Stimulated activated CD8-positive, alpha-beta memory T cell treated with anti-CD3 and anti-CD28 coated beads, Interleukin-12 subunit alpha, Interleukin-12 subunit beta, amount 100 ng/mL, for 24 hours (primary cell): ENCODE measurements at regions not wholly inside any gene's neighbourhood (a gene's known extent, or its start where the extent isn't known, plus 50 kb on each side); places are given as distances from the start of the nearest gene placed in this dataset.
"Not testable (repeated sequence)": the region's sequence is repeated elsewhere in the genome, so short reads cannot be mapped to it uniquely, and the experiment has no call there.

Experiments used
- DNase-seq: peaks from one replicate; pipeline ENCODE4 v3.0.0-alpha.2; 2020; ENCODE audit errors: extremely low read depth

DNA sequence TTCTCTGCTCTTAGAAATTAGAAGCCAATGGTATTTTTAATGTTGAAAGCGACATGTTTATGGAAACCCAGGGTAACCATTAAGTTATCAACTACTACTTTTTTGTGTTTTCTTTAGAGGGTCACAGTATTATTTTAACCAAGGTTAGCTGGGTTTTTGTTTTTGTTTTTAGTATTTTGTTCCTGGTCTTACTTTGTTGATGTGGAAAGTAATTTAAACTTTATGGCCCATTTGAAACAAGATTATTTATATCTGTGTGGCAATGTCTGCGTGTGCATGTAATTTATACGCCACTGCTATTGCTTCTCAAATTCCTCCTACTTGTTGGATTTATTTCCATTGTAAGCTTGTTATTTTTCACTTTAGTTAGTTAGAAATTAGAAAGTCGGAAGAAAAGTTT, 722.1 kb upstream of the NR2F2 start:
- DNase-seq = no peak

GRCh38 chr15:95609096-95609495, 721.4 kb upstream of the NR2F2 start:
- DNase-seq = no peak

DNA sequence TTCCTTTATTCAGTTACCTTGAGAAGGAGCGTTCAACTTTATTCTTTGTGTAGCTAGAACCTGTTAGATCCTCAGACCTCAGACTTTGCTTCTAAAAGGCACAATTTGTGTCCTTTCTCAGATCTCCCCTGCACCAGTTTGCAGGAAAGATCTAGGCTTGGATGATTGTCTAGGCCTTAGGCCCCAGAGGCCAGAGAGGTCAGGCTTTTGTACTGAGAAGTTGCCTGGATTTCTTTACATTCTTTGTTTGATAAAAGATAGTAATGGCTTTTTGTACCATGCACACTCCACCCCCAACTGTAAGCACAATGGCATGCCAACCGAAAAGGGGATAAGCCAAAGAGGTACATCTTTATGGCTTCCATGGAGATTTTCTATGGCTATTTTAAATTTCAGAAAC, 719.6 kb upstream of the NR2F2 start:
- DNase-seq = no peak

GRCh38 chr15:95615436-95615835, 715.1 kb upstream of the NR2F2 start:
- DNase-seq = no peak

GRCh38 chr15:95616306-95616705, 714.2 kb upstream of the NR2F2 start:
- DNase-seq = no peak

- DNase-seq = no peak
These were observed 709.4 kb upstream of the NR2F2 start for GRCh38 chr15:95620934-95621579.

- DNase-seq = no peak
These were observed 707.7 kb upstream of the NR2F2 start for GRCh38 chr15:95622843-95623242.

DNA sequence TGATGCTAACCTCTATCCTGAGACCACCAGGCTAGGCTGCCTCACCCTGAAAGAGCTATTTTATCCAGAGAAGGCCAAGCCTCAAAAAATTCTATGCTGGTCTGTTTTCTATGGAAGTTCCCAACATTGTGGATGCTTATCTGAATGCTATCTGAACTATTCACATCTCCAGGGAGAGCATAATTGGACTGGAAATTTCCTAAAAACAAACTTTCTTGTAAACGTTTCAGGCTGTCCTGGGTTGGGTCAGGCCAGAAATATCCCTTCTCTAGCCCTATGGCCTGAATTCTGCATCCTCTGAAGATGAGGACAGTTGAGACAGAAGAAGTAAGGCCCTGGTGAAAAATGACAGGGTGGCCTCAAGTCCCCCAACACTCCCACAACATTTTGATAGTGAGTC, 706.4 kb upstream of the NR2F2 start:
- no peak for DNase-seq

DNA sequence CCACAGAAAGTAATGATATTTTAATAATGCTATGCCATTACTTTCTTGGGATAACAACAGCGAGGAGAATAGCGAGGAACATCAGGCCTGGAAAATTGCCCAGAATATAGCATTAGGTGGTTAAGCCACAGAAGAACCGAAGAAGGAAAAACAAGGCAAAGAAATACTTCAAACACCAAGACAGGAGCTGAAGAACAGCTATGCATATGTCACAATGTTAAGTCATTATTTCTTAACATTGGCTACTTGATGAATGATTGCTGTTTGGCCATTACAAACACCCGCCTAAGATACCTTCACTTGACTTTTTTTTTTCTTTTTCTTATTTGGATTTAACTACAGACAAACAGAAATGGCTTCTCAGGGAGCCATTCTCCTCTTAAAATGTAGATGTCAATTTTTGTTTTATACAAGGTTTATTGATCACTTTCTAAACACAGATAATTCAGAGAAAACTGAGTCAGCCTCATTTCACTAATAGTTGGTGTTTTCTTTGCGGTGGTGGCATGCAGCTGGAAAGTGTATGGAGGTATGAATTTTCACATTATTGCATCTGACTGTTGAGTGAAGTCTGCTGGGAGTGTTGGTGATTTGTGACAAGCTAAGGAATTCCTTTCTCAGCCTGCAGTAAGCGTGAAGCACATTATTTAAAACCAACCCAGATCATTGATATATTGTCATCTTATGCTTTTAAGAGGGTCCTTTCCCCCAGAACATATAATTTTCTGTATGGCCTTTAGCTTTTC, 705.7 kb upstream of the NR2F2 start:
- DNase-seq = no peak

DNA sequence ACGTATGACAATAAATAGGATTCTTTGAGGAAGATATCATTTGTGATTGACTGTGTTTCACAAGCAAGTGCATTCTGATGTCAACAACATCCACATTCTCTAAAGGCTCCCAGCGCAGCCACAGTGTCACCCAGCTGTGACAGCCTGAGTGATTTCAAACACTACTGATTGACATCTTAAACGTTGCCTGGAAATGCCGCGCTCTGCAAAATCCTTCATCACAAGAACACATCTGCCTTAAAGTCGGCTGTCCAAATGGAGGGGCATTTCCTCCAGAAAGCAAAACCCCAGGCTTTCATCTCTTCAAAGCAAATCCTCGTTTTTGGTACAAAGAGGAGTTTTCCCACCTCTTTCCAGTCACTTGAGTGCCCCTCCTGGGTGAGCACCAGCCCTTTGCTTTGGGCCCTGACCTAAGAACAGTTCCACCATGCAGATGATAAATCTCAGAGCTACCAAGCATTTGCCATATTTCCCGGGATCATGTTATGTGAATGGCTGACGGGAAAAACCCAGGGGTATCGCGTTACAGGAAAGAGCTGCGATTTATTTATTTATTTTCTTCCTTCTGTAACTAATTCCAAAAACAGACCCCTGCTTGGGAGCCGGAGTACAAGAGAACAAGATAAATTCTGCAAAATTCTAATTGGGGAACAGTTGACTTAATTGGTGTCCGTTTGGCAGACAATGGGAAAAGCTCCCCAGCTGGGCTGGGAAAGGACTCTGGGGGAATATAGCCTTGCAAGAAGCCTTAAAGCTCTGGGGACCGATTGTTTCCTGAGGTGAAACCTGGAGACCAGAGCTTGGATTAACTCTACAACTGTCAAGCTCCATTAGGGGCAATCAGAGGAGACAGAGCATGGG, 703.8 kb upstream of the NR2F2 start:
- DNase-seq = no peak

DNA sequence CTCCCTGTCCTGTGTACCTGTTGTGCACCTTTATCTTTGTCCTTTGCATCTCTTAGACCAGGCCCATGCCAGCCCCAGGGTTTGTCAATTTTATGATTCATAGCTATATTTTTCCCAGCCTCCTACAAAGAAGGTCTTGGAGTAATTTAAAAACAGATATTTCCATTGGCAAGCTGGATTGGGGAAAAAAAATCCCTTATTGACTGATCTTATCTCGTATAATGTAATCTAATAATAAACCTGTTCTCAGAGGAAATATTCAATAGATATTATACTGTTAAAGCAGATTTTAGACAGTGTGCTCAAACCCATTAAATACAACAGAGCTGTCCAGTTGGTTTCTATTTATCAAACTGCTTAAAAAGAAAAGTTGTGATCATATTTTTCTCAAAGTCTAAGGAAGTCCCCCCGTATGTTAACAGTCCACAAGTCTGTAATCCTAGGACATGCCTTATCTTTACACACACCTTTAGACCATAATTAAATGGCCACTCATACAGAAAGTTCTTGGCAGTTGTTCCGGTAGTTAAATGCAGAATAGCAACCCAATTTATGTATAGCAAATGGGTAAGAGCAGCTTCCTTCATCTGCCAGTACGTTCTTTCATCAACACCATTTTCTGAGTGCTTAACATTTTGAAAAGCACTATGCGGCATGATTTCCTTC, 700.9 kb upstream of the NR2F2 start:
- DNase-seq = no peak

DNA sequence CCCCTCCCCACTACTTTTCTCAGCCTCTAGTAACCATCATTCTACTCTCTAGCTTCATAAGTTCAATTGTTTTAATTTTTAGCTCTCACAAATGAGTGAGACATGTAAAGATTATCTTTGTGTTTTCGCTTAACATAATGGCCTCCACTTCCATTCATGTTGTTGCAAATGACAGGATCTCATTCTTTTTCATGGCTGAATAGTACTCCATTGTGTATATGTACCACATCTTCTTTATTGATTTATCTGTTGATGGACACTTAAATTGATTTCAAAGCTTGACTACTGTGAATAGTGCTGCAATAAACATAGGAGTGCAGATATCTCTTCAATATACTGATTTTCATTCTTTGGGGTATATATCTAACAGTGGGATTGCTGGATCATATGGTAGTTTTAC, 699.8 kb upstream of the NR2F2 start:
- DNase-seq = no peak

DNA sequence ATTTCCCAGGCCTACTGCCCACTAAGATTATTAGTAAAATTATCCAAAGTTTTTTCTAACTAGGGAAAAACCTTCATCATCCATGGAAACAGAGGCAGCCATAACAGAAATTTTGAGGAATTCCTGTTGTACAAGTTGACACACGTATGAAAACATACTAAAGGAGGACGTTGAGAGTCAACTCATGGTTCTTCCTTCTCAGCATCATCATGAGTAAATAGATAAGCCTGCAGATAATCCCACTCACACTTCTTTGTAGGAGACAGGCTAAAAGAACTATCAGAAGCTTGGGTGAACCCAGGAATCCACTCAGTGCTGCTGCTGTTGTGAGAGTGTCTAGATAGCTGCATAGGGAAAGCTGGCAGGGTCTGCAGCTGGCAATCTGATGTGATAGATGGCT, 694.8 kb upstream of the NR2F2 start:
- no peak for DNase-seq

GRCh38 chr15:95636107-95636506, 694.4 kb upstream of the NR2F2 start:
- DNase-seq = no peak

DNA sequence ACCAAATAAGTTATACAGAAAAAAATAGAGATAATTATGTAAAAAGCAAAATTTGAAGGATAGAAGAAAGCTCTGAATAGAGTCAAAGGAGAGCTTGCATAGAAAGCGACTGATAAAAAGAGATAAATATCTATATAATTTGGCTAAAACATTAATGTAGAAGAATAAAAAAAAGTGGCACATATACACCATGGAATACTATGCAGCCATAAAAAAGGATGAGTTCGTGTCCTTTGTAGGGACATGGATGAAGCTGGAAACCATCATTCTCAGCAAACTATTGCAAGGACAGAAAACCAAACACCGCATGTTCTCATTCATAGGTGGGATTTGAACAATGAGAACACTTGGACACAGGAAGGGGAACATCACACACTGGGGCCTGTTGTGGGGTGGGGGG, 693.3 kb upstream of the NR2F2 start:
- not testable (repeated sequence) for DNase-seq

DNA sequence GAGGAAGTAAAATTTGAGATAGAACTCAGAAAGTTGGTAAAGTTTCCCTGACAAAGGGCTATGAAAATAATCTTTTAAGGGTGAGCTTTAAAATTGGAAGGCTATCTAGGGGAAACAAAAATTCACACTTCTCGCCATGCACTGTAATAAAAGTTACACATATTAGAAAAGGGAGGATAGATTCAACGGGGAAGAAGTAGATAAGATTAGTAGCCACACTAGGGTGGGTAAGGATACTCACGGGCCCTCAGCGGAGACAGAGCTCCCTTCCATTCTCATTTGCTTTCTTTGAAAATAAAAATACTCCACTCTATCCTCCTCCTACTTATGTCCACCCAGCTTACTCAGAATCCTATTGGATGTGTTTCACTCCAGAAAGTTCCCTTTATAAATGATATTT, 691.3 kb upstream of the NR2F2 start:
- no peak for DNase-seq

DNA sequence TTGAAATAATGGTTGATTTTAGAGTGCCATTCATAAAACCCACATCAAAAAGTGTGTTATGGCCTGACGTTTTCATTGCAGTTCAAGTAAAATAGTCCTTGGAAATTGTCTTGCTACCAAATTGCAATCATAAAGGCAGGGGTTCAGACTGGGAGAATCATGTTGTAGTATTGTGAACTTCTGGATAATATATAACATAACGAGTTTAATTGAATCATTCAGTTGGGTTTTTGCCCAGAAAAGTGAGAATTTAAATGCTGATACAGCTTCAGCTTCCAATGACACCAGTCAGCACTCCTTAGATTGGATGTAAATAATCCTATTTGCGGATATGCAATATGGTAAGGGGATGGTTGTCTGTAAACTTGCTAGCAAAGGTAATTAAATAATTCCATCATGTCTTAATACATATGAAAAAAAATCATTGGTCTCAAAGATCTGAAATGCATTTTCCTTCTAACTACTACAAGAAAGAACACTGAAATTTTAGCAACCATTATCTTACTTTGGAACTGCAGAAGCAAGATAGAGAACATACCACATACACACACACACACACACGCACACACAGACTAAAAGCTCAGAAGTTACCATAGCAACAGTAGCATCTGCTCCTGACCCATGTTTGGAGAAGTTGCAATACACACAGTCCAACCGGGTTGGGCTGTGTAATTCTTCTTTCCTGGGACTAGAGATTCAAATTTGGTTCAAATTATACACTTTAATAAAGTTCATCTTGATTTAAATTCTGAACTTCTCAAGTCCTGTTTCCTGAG, 686.2 kb upstream of the NR2F2 start:
- DNase-seq = no peak

- no peak for DNase-seq
These were observed 684.6 kb upstream of the NR2F2 start for GRCh38 chr15:95645791-95646338.

GRCh38 chr15:95646484-95647273, 683.8 kb upstream of the NR2F2 start:
- DNase-seq = no peak

DNA sequence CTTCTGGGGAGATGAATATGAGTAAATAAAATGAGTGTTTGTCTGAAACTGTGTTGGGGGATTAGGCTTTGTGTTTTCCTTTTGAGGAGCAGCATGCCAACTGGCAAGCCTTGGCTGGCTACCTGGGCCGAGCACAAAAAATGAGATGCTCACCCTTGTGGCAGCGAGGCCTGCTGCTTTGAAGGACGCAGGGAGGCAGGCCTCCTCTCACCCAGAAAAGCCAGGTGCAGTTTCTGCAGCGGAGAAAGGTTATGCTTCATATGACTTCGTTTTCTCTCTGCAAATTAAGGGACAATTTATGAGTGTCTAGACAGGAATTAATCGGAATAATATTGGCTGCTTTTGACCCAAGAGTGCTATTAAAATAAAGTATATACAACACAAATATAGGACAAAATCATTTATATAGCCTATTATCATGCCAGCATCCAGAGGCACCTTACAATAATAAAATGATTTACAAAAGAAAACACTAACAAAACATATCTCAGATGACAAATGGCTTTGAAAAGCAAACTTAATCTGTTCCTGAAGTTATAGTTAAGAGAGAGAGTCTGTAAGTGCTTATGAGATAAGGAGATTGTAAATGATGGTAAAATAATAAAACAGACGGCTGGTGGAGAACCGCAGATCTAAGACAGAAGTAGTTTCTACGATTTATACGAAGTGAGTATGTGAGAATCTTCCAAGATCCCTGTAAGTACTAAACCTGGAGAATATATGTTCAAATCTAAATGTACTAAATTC, 682.8 kb upstream of the NR2F2 start:
- DNase-seq = no peak
